GM12878 (cell line): ENCODE measurements at regions not wholly inside any gene's neighbourhood (a gene's known extent, or its start where the extent isn't known, plus 50 kb on each side); places are given as distances from the start of the nearest gene placed in this dataset.

Experiments
- ATAC-seq: fragments of 200-7000 bp; cut with Tn5 transposase; 3 replicates; pipeline ENCODE4 v1.9.1; 2020; ENCODE audit warnings: mild to moderate bottlenecking, moderate library complexity
- BruUV-seq: library from RNA; stranded (reverse); fragments of 400-500 nt; replicated peaks from 2 replicates; lab custom pipeline; 2021; lab: Mats Ljungman, UMichigan
- CTCF ChIA-PET: fragments of 300-600 bp; sonication (Branson Sonifier 250); formaldehyde crosslinking; extraction: SDS; loops from one replicate; lab custom pipeline; 2021; ENCODE audit warnings: inconsistent platforms; lab: Yijun Ruan, JAX
- POLR2A ChIA-PET: fragments of 350-600 bp; formaldehyde crosslinking; extraction: SDS; loops from one replicate; lab custom pipeline; 2021; ENCODE audit warnings: inconsistent platforms; lab: Charles Lee
- RAD21 ChIA-PET: fragments of 300-600 bp; sonication (Branson Sonifier 250); formaldehyde crosslinking; loops from one replicate; lab custom pipeline; 2023; ENCODE audit warnings: antibody characterized with exemption; ENCODE audit not compliant: unreplicated experiment; lab: Charles Lee
- SMC1A ChIA-PET: fragments of 300-600 bp; sonication (Branson Sonifier 250); formaldehyde crosslinking; loops from one replicate; lab custom pipeline; 2023; ENCODE audit not compliant: unreplicated experiment, uncharacterized antibody; lab: Charles Lee
- DNase-seq: peaks from one replicate; pipeline ENCODE4 v3.0.0-alpha.2; 2011; ENCODE audit warnings: low read depth, low spot score
- FAIRE-seq: peaks from 3 replicates; lab custom pipeline; 2011; peaks lifted over from hg19 to GRCh38; lab: Jason Lieb, UNC
- H2AFZ ChIP-seq: 2 replicates; pipeline ENCODE4 v1.6.0; 2011; ENCODE audit warnings: low read depth, low read length, control low read depth; ENCODE audit not compliant: control insufficient read depth
- H3K27ac ChIP-seq: 2 replicates; pipeline ENCODE4 v1.5.1; 2011; ENCODE audit warnings: control low read depth; ENCODE audit not compliant: control insufficient read depth, insufficient read depth
- H3K27me3 ChIP-seq, 2 experiments: replicated peaks in 1 of 2; 2 replicates each; pipeline versions ENCODE4 v1.6.0 to v1.6.1; 2011; ENCODE audit warnings: low read length in 1 of 2; ENCODE audit not compliant: control insufficient read depth in 2 of 2, insufficient read depth in 2 of 2
- H3K36me3 ChIP-seq, 2 experiments: 2 replicates each; pipeline ENCODE4 v1.5.1; 2011; ENCODE audit warnings: low read length in 1 of 2; ENCODE audit not compliant: control insufficient read depth in 2 of 2, insufficient read depth in 2 of 2
- H3K4me1 ChIP-seq: 2 replicates; pipeline ENCODE4 v1.6.1; 2011; ENCODE audit warnings: mild to moderate bottlenecking, low read length, moderate library complexity, mixed read lengths; ENCODE audit not compliant: control insufficient read depth, insufficient read depth
- H3K4me2 ChIP-seq: 2 replicates; pipeline ENCODE4 v1.6.0; 2011; ENCODE audit warnings: control low read depth; ENCODE audit not compliant: control insufficient read depth, insufficient read depth
- H3K4me3 ChIP-seq: fragments of 200-600 bp; sonication (generic); 2 replicates; pipeline ENCODE4 v1.5.1; 2016
- H3K79me2 ChIP-seq: 2 replicates; pipeline ENCODE4 v1.6.0; 2011; ENCODE audit warnings: low read length; ENCODE audit not compliant: control insufficient read depth, insufficient read depth
- H3K9ac ChIP-seq: 2 replicates; pipeline ENCODE4 v1.8.0; 2011; ENCODE audit warnings: low read length, control low read depth, mixed read lengths; ENCODE audit not compliant: control insufficient read depth, insufficient read depth
- H3K9me3 ChIP-seq: replicated peaks from 3 replicates; pipeline ENCODE4 v1.5.1; 2011; ENCODE audit warnings: mild to moderate bottlenecking, low read length; ENCODE audit not compliant: control insufficient read depth, insufficient read depth
- H4K20me1 ChIP-seq: 2 replicates; pipeline ENCODE4 v1.6.0; 2011; ENCODE audit not compliant: control insufficient read depth, insufficient read depth
- ASH2L ChIP-seq: fragments of 300-600, 200-600 bp; sonication (generic); IDR thresholded peaks from 2 replicates; pipeline ENCODE4 v1.6.1; 2017; ENCODE audit warnings: low read depth, mild to moderate bottlenecking, borderline replicate concordance
- CUX1 ChIP-seq: IDR thresholded peaks from 2 replicates; pipeline ENCODE4 v1.6.1; 2012; ENCODE audit warnings: improper control_type of control experiment, low read depth, low read length; ENCODE audit not compliant: insufficient replicate concordance
- GABPA ChIP-seq: IDR thresholded peaks from 2 replicates; pipeline ENCODE4 v1.6.1; 2014; ENCODE audit warnings: antibody characterized with exemption, low read depth, mild to moderate bottlenecking, inconsistent platforms
- HDGF ChIP-seq: fragments of 450-650 bp; IDR thresholded peaks from 2 replicates; pipeline ENCODE4 v1.6.1; 2016; ENCODE audit warnings: antibody characterized with exemption
- IRF3 ChIP-seq: fragments of 450-650 bp; IDR thresholded peaks from 2 replicates; pipeline ENCODE4 v1.6.1; 2014; ENCODE audit warnings: mild to moderate bottlenecking
- KLF5 ChIP-seq: fragments of 450-650 bp; IDR thresholded peaks from 2 replicates; pipeline ENCODE4 v1.6.1; 2014; ENCODE audit warnings: mild to moderate bottlenecking; ENCODE audit not compliant: partially characterized antibody
- MLLT1 ChIP-seq: fragments of 450-650 bp; IDR thresholded peaks from 2 replicates; pipeline ENCODE4 v1.6.1; 2016; ENCODE audit warnings: mild to moderate bottlenecking
- NBN ChIP-seq: fragments of 450-650 bp; IDR thresholded peaks from 2 replicates; pipeline ENCODE4 v1.6.1; 2016
- ZNF207 ChIP-seq: fragments of 450-650 bp; IDR thresholded peaks from 2 replicates; pipeline ENCODE4 v1.6.1; 2014; ENCODE audit warnings: antibody characterized with exemption, mild to moderate bottlenecking, borderline replicate concordance
- ZNF622 ChIP-seq: fragments of 450-650 bp; IDR thresholded peaks from 2 replicates; pipeline ENCODE4 v1.6.1; 2017; ENCODE audit warnings: mild to moderate bottlenecking, inconsistent platforms
- WGBS: methylation state at CpG from one replicate; pipeline ENCODE4 v1.1.6; 2016; ENCODE audit warnings: low lambda C conversion rate; ENCODE audit not compliant: insufficient replicate concordance, insufficient coverage; ENCODE audit errors: missing lambda C conversion rate; 5-methylcytosine and 5-hydroxymethylcytosine counted together
- in situ Hi-C: fragments of 300-500 bp; cut with MboI; formaldehyde crosslinking; loops from 9 replicates; pipeline ENCODE4 v1.14.3; 2018; ENCODE audit warnings: mixed read lengths
- intact Hi-C: fragments of 100-400 bp; cut with micrococcal nuclease; formaldehyde crosslinking; loops from one replicate; pipeline ENCODE4 v1.14.2; 2022; ENCODE audit not compliant: unreplicated experiment

GRCh38 chr14:99052467-99052866 is 219.5 kb downstream of the BCL11B start (continued):
- no peak for TF ChIP-seq IRF3
- TF ChIP-seq ZNF622 = no peak
- no peak for TF ChIP-seq HDGF

GRCh38 chr14:99055019-99055418 is 217.0 kb downstream of the BCL11B start:
- Histone ChIP-seq H2AFZ (no peak overlapping the region), H3K9ac (no peak overlapping the region), H4K20me1 (no peaks in the 10 kb centered on the region), H3K4me1 (no peaks in the 10 kb centered on the region), H3K27ac (no peak overlapping the region), H3K4me3 (no peak overlapping the region), H3K79me2 (no peaks in the 10 kb centered on the region), H3K36me3 (no peaks in the 10 kb centered on the region), H3K9me3 (no peaks in the 10 kb centered on the region; the same call in 2 of the 3 replicates), H3K27me3 (no peaks in the 10 kb centered on the region), H3K4me2 (no peak overlapping the region)
- 44% methylated on average over 4 of the region's 4 CpGs for WGBS
- SMC1A ChIA-PET = no interaction called here
- in situ Hi-C loops = no loop called here
- intact Hi-C loops = no loop called here
- CTCF ChIA-PET = no interaction called here
- BruUV-seq = no TSS peak
- DNase-seq (no peak), FAIRE-seq (no peak), ATAC-seq (no peak)
- no peak for TF ChIP-seq CUX1
- no peak for TF ChIP-seq ZNF207
- no peak for TF ChIP-seq ASH2L
- no peak for TF ChIP-seq GABPA
- TF ChIP-seq KLF5 = no peak
- no peak for TF ChIP-seq MLLT1
- no peak for TF ChIP-seq NBN
- RAD21 ChIA-PET = no interaction called here
- POLR2A ChIA-PET = interaction anchor here (1.3 kb wide), 1 partner anchor 11 kb away, joined by 3 read pairs; no protein-coding TSS in a partner anchor
